ENCODE measurements at regions not wholly inside any gene's neighbourhood (a gene's known extent, or its start where the extent isn't known, plus 50 kb on each side); places are given as distances from the start of the nearest gene placed in this dataset.
"Not testable (repeated sequence)": the region's sequence is repeated elsewhere in the genome, so short reads cannot be mapped to it uniquely, and the experiment has no call there.

DNA sequence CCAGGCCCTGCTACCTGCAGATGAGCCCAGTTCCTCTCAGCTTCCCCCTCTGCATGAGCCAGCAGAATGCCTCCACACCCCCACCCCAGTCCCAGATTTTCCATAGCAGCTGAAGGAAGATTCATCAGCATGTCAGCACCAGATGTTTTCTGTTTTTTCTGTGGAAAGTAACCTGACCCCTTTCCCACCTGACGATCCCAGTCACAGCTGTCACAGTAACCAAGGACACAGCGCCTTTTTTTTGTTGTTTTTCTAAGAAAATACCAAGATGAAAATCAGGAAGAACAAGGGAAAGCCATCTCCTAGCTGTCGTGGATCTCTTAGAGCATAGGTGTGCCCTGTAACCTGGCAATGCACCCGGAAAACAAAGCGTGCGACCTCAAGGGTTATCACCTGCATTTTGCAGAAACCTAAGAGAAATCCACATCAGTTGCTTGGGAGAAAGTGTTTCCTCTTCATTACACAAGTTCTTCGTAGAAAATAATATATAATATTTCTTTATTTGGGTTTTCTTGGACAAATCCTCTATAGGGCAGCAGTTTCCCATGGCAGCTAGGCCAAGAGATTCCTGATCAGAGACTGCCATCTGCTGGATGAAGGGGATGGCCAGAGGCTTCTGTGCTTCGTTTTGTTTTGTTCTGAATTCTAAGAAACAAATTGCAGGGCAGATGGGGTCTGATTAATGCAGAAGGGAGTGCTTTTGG is 401.9 kb downstream of the TNS3 start:
- no peak overlapping the region for H2AFZ ChIP-seq (ENCODE audit: low read depth, low read length, poor library complexity, severe bottlenecking)
- ChIA-PET CTCF (interaction anchor here (0.7 to 3.1 kb wide), 6 partner anchors 9 to 1316 kb away, joined by 3 to 15 read pairs (median 4); no protein-coding TSS in a partner anchor), RAD21 (ENCODE audit: low non-redundant PET in 1 of 2, low total read pairs in 2 of 2, uncharacterized antibody in 2 of 2, unreplicated experiment in 2 of 2) (no interaction called here), POLR2A (no interaction called here)
- H3K27me3 ChIP-seq (ENCODE audit: insufficient read depth, low read length), result peaks cover 5% of the 10 kb centered on the region; the same call in 1 of the 2 replicates
- H3K4me2 ChIP-seq (ENCODE audit: low read length), result no peak overlapping the region
- H3K9me2 ChIP-seq (ENCODE audit: insufficient read depth), result no peaks in the 10 kb centered on the region
- TF ChIP-seq, protein P1, sequence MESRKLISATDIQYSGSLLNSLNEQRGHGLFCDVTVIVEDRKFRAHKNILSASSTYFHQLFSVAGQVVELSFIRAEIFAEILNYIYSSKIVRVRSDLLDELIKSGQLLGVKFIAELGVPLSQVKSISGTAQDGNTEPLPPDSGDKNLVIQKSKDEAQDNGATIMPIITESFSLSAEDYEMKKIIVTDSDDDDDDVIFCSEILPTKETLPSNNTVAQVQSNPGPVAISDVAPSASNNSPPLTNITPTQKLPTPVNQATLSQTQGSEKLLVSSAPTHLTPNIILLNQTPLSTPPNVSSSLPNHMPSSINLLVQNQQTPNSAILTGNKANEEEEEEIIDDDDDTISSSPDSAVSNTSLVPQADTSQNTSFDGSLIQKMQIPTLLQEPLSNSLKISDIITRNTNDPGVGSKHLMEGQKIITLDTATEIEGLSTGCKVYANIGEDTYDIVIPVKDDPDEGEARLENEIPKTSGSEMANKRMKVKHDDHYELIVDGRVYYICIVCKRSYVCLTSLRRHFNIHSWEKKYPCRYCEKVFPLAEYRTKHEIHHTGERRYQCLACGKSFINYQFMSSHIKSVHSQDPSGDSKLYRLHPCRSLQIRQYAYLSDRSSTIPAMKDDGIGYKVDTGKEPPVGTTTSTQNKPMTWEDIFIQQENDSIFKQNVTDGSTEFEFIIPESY (IDR thresholded peaks at IDR 0.05; ENCODE audit: extremely low read depth, insufficient replicate concordance, low read length), result no peak
- TF ChIP-seq CEBPB (IDR thresholded peaks at IDR 0.05; ENCODE audit: low read depth) (no peak), SRF (IDR thresholded peaks at IDR 0.05; ENCODE audit: low read depth) (no peak), RAD21 (IDR thresholded peaks at IDR 0.05; ENCODE audit: low read depth) (peak; percentile 88), EGR1 (IDR thresholded peaks at IDR 0.05; ENCODE audit: low read depth) (no peak), POLR2AphosphoS5 (IDR thresholded peaks at IDR 0.05; ENCODE audit: low read depth, low read length) (no peak), SIN3A (IDR thresholded peaks at IDR 0.05; ENCODE audit: low read depth) (no peak)
- TF ChIP-seq, protein P2, sequence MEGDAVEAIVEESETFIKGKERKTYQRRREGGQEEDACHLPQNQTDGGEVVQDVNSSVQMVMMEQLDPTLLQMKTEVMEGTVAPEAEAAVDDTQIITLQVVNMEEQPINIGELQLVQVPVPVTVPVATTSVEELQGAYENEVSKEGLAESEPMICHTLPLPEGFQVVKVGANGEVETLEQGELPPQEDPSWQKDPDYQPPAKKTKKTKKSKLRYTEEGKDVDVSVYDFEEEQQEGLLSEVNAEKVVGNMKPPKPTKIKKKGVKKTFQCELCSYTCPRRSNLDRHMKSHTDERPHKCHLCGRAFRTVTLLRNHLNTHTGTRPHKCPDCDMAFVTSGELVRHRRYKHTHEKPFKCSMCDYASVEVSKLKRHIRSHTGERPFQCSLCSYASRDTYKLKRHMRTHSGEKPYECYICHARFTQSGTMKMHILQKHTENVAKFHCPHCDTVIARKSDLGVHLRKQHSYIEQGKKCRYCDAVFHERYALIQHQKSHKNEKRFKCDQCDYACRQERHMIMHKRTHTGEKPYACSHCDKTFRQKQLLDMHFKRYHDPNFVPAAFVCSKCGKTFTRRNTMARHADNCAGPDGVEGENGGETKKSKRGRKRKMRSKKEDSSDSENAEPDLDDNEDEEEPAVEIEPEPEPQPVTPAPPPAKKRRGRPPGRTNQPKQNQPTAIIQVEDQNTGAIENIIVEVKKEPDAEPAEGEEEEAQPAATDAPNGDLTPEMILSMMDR (IDR thresholded peaks at IDR 0.05 in 2 of 3, conservative IDR thresholded peaks at IDR 0.05 in 1 of 3; ENCODE audit: borderline replicate concordance in 1 of 3, insufficient read depth in 1 of 3, low read depth in 2 of 3, low read length in 2 of 3), result peak; percentile 74 to 85 (median 77); a peak in 5 of 6 replicates
- H3K36me3 ChIP-seq (ENCODE audit: control insufficient read depth in 1 of 2, insufficient read depth in 2 of 2, low read length in 2 of 2), result no peaks in the 10 kb centered on the region
- no peaks in the 10 kb centered on the region for H3K79me2 ChIP-seq (ENCODE audit: insufficient read depth, low read length)
- no peak overlapping the region for H3K4me3 ChIP-seq (replicated peaks in 1 of 2; ENCODE audit: low read depth in 1 of 2, low read length in 2 of 2)
- H3K4me1 ChIP-seq (ENCODE audit: control insufficient read depth in 1 of 2, insufficient read depth in 2 of 2, low read length in 2 of 2), result no peaks in the 10 kb centered on the region
- H3K9me3 ChIP-seq (ENCODE audit: control insufficient read depth in 1 of 2, insufficient read depth in 1 of 2, low read depth in 1 of 2, low read length in 2 of 2), result no peaks in the 10 kb centered on the region
- H3K9ac ChIP-seq (ENCODE audit: low read length), result no peak overlapping the region
- peak; percentile 33 for DNase-seq (ENCODE audit: low read depth, low spot score)
- no peaks in the 10 kb centered on the region for H4K20me1 ChIP-seq (ENCODE audit: insufficient read depth)
- no peak overlapping the region for H3K27ac ChIP-seq (ENCODE audit: low read depth, low read length)
- ATAC-seq, result peak; percentile 88
- BruUV-seq (replicated peaks), result no TSS peak
- intact Hi-C loops (cut with micrococcal nuclease), result loop anchor here (1.0 to 10.0 kb wide), 6 partner anchors 92 to 1308 kb away; partner anchors contain the start of gene CCDC201

- intact Hi-C loops (cut with micrococcal nuclease), result loop anchor here (10.0 kb wide), 1 partner anchor 1278 kb away; no protein-coding TSS in a partner anchor
- H3K36me3 ChIP-seq (ENCODE audit: control insufficient read depth in 1 of 2, insufficient read depth in 2 of 2, low read length in 2 of 2); POLR2A ChIA-PET; H3K9me2 ChIP-seq (ENCODE audit: insufficient read depth); H2AFZ ChIP-seq (ENCODE audit: low read depth, low read length, poor library complexity, severe bottlenecking); ATAC-seq; H3K9me3 ChIP-seq (ENCODE audit: control insufficient read depth in 1 of 2, insufficient read depth in 1 of 2, low read depth in 1 of 2, low read length in 2 of 2); H3K27ac ChIP-seq (ENCODE audit: low read depth, low read length); RAD21 ChIA-PET (ENCODE audit: low non-redundant PET in 1 of 2, low total read pairs in 2 of 2, uncharacterized antibody in 2 of 2, unreplicated experiment in 2 of 2); CTCF ChIA-PET; H3K4me3 ChIP-seq (replicated peaks in 1 of 2; ENCODE audit: low read depth in 1 of 2, low read length in 2 of 2); H4K20me1 ChIP-seq (ENCODE audit: insufficient read depth); H3K9ac ChIP-seq (ENCODE audit: low read length); DNase-seq (ENCODE audit: low read depth, low spot score); H3K27me3 ChIP-seq (ENCODE audit: insufficient read depth, low read length); BruUV-seq (replicated peaks); H3K79me2 ChIP-seq (ENCODE audit: insufficient read depth, low read length); H3K4me1 ChIP-seq (ENCODE audit: control insufficient read depth in 1 of 2, insufficient read depth in 2 of 2, low read length in 2 of 2); H3K4me2 ChIP-seq (ENCODE audit: low read length): not testable (repeated sequence)
These were observed 409.0 kb downstream of the TNS3 start for GRCh38 chr7:47172602-47173539.
